ENCODE measurements at regions not wholly inside any gene's neighbourhood (a gene's known extent, or its start where the extent isn't known, plus 50 kb on each side); places are given as distances from the start of the nearest gene placed in this dataset.
A peak's percentile ranks its signal among the peaks of the same experiment; 100 is the strongest.
"Not testable (repeated sequence)": the region's sequence is repeated elsewhere in the genome, so short reads cannot be mapped to it uniquely, and the experiment has no call there.

- no peak for TF ChIP-seq EP300 (IDR thresholded peaks at IDR 0.05)
- TF ChIP-seq CTCF (IDR thresholded peaks at IDR 0.05): no peak
- Histone ChIP-seq H3K36me3 (no peaks in the 10 kb centered on the region), H3K9me3 (no peaks in the 10 kb centered on the region), H3K27me3 (no peaks in the 10 kb centered on the region), H3K4me3 (no peak overlapping the region), H3K4me1 (peaks cover 0 to 5% (median 0%) of the 10 kb centered on the region in 4 donors), H3K27ac (peak overlapping the region in 2 of 4 donors; percentile 2 to 44)
- 72 to 76% methylated on average over 3 of the region's 3 CpGs for WGBS, 2 donors
- no peak for ATAC-seq (ENCODE audit: low FRiP score in 2 of 2)
- DNase-seq: no peak
These were observed 844.5 kb downstream of the DIAPH3 start for GRCh38 chr13:59319276-59319675.

- Histone ChIP-seq H3K27ac (peak overlapping the region in 2 of 4 donors; percentile 2 to 44), H3K36me3 (no peaks in the 10 kb centered on the region), H3K27me3 (no peaks in the 10 kb centered on the region), H3K4me1 (peaks cover 0 to 5% (median 0%) of the 10 kb centered on the region in 4 donors), H3K9me3 (no peaks in the 10 kb centered on the region), H3K4me3 (no peak overlapping the region)
- DNase-seq (no peak), ATAC-seq (ENCODE audit: low FRiP score in 2 of 2) (no peak)
- TF ChIP-seq CTCF (IDR thresholded peaks at IDR 0.05) (no peak), EP300 (IDR thresholded peaks at IDR 0.05) (no peak), POLR2AphosphoS5 (IDR thresholded peaks at IDR 0.05) (no peak), POLR2A (IDR thresholded peaks at IDR 0.05) (no peak)
- WGBS, 2 donors: 47 to 51% methylated on average over 2 of the region's 2 CpGs
These were observed 843.7 kb downstream of the DIAPH3 start for GRCh38 chr13:59320021-59320420.

- H3K36me3 ChIP-seq; ATAC-seq (ENCODE audit: low FRiP score in 2 of 2); H3K4me1 ChIP-seq; H3K9me3 ChIP-seq; DNase-seq; H3K27ac ChIP-seq; H3K27me3 ChIP-seq; H3K4me3 ChIP-seq: not testable (repeated sequence)
- 92 to 96% methylated on average over 4 of the region's 4 CpGs for WGBS, 2 donors
These were observed 839.3 kb downstream of the DIAPH3 start for GRCh38 chr13:59324401-59324800.

GRCh38 chr13:59326717-59327116 is 837.0 kb downstream of the DIAPH3 start:
- no peaks in the 10 kb centered on the region for H3K27me3 ChIP-seq
- WGBS, 2 donors: 92 to 94% methylated on average over 1 of the region's 1 CpG
- no peaks in the 10 kb centered on the region for H3K9me3 ChIP-seq
- DNase-seq: no peak
- H3K27ac ChIP-seq: no peak overlapping the region
- no peak overlapping the region for H3K4me3 ChIP-seq
- no peak for ATAC-seq (ENCODE audit: low FRiP score in 2 of 2)
- TF ChIP-seq POLR2A (IDR thresholded peaks at IDR 0.05) (no peak), CTCF (IDR thresholded peaks at IDR 0.05) (no peak), EP300 (IDR thresholded peaks at IDR 0.05) (no peak), POLR2AphosphoS5 (IDR thresholded peaks at IDR 0.05) (no peak)
- H3K4me1 ChIP-seq: no peaks in the 10 kb centered on the region
- no peaks in the 10 kb centered on the region for H3K36me3 ChIP-seq

GRCh38 chr13:59330764-59331163 is 833.0 kb downstream of the DIAPH3 start:
- 73 to 87% methylated on average over 1 of the region's 1 CpG for WGBS, 2 donors

More at GRCh38 chr13:59330764-59331163, 833.0 kb downstream of the DIAPH3 start:
- Histone ChIP-seq H3K9me3 (no peaks in the 10 kb centered on the region), H3K27me3 (no peaks in the 10 kb centered on the region), H3K4me3 (no peak overlapping the region), H3K27ac (no peak overlapping the region), H3K36me3 (no peaks in the 10 kb centered on the region), H3K4me1 (peaks cover 0 to 5% (median 0%) of the 10 kb centered on the region in 4 donors)
- no peak for ATAC-seq (ENCODE audit: low FRiP score in 2 of 2)
- no peak for DNase-seq
- no peak for TF ChIP-seq EP300 (IDR thresholded peaks at IDR 0.05)
- no peak for TF ChIP-seq POLR2A (IDR thresholded peaks at IDR 0.05)
- TF ChIP-seq POLR2AphosphoS5 (IDR thresholded peaks at IDR 0.05): no peak
- TF ChIP-seq CTCF (IDR thresholded peaks at IDR 0.05): no peak

All from upper lobe of left lung (tissue), 6 donors.